Activated T-helper 17 cell treated with anti-CD3 and anti-CD28 coated beads, Interleukin-2, amount 50 U/mL, for 72 hours (primary cell): ENCODE measurements at regions not wholly inside any gene's neighbourhood (a gene's known extent, or its start where the extent isn't known, plus 50 kb on each side); places are given as distances from the start of the nearest gene placed in this dataset.

Experiments
- ATAC-seq: fragments of 150-1000 bp; cut with Tn5 transposase; replicated peaks from 2 replicates; pipeline ENCODE4 v1.10.0; 2021; ENCODE audit warnings: mild to moderate bottlenecking, moderate library complexity
- H3K27ac Mint-ChIP-seq: one replicate; pipeline ENCODE4 v1.8.0; 2022; ENCODE audit warnings: mixed read lengths
- H3K27me3 Mint-ChIP-seq: one replicate; pipeline ENCODE4 v1.8.0; 2022; ENCODE audit warnings: mixed read lengths
- H3K36me3 Mint-ChIP-seq: one replicate; pipeline ENCODE4 v1.8.0; 2022; ENCODE audit warnings: low read depth, mild to moderate bottlenecking, mixed read lengths
- H3K4me1 Mint-ChIP-seq: one replicate; pipeline ENCODE4 v1.8.0; 2022; ENCODE audit warnings: mixed read lengths
- H3K4me3 Mint-ChIP-seq: one replicate; pipeline ENCODE4 v1.8.0; 2022; ENCODE audit warnings: mild to moderate bottlenecking, mixed read lengths
- H3K9me3 Mint-ChIP-seq: one replicate; pipeline ENCODE4 v1.8.0; 2022; ENCODE audit warnings: mixed read lengths

- Mint-ChIP-seq H3K4me3 (no peak overlapping the region), H3K27me3 (peaks cover 7% of the 10 kb centered on the region), H3K4me1 (no peaks in the 10 kb centered on the region), H3K27ac (no peak overlapping the region), H3K36me3 (no peaks in the 10 kb centered on the region), H3K9me3 (peaks cover 3% of the 10 kb centered on the region)
- ATAC-seq = no peak
Measured at GRCh38 chr9:117882171-117882570, 178.0 kb downstream of the TLR4 start.

GRCh38 chr9:117886616-117887015, 182.4 kb downstream of the TLR4 start:
- Mint-ChIP-seq H3K4me3 (no peak overlapping the region), H3K4me1 (no peaks in the 10 kb centered on the region), H3K27ac (no peak overlapping the region), H3K9me3 (no peaks in the 10 kb centered on the region), H3K36me3 (no peaks in the 10 kb centered on the region), H3K27me3 (peaks cover 4% of the 10 kb centered on the region)
- no peak for ATAC-seq

DNA sequence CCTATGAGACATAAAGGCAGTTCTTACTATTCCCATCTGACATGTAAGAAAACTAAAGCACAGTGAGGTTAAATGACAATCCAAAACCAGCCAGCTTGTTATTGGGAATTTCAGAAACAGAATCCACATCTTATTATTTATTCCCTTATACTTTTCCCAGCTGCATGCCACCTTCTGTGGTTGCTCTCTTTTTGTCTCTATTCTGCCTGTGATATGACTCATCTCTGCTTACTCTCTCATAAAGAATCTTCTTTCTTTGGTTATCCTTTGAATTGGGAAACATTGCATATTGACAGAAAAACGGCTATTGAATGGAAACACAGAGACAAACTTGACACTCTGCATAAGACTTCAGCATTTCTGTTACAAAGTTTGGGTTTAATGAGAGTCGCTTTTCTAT, 183.2 kb downstream of the TLR4 start:
- Mint-ChIP-seq H3K27me3 (peaks cover 4% of the 10 kb centered on the region), H3K4me1 (no peaks in the 10 kb centered on the region), H3K27ac (no peak overlapping the region), H3K36me3 (no peaks in the 10 kb centered on the region), H3K4me3 (no peak overlapping the region), H3K9me3 (no peaks in the 10 kb centered on the region)
- ATAC-seq = no peak

GRCh38 chr9:117887941-117888340, 183.7 kb downstream of the TLR4 start:
- Mint-ChIP-seq H3K4me1 (no peaks in the 10 kb centered on the region), H3K27me3 (peaks cover 4% of the 10 kb centered on the region), H3K4me3 (no peak overlapping the region), H3K36me3 (no peaks in the 10 kb centered on the region), H3K9me3 (no peaks in the 10 kb centered on the region), H3K27ac (no peak overlapping the region)
- ATAC-seq = no peak

GRCh38 chr9:117903453-117903852, 199.2 kb downstream of the TLR4 start:
- Mint-ChIP-seq H3K36me3 (no peaks in the 10 kb centered on the region), H3K27me3 (peaks cover 18% of the 10 kb centered on the region), H3K4me1 (no peaks in the 10 kb centered on the region), H3K9me3 (peaks cover 9% of the 10 kb centered on the region), H3K4me3 (no peak overlapping the region), H3K27ac (no peak overlapping the region)
- no peak for ATAC-seq

DNA sequence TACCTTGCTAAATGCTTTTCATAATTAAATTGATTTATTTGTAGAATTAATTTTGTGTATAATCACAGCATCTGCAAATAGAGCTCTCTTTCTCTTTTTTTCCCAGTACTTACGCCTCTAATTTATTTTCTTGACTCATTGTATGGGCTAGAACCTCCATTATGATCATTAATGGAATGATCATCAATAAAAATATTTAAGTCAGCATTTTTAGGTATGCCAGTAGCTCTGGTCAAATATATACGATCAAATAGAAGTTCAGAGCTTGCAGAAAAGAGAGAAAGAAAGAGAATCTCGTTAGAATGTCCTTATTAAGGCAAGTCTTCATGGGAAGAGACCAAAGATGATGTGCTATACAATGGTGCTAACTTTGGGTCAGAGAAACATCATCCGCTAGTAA, 202.6 kb downstream of the TLR4 start:
- Mint-ChIP-seq H3K4me3 (no peak overlapping the region), H3K9me3 (peaks cover 29% of the 10 kb centered on the region), H3K27me3 (peaks cover 26% of the 10 kb centered on the region), H3K27ac (no peak overlapping the region), H3K4me1 (no peaks in the 10 kb centered on the region), H3K36me3 (no peaks in the 10 kb centered on the region)
- ATAC-seq = no peak

DNA sequence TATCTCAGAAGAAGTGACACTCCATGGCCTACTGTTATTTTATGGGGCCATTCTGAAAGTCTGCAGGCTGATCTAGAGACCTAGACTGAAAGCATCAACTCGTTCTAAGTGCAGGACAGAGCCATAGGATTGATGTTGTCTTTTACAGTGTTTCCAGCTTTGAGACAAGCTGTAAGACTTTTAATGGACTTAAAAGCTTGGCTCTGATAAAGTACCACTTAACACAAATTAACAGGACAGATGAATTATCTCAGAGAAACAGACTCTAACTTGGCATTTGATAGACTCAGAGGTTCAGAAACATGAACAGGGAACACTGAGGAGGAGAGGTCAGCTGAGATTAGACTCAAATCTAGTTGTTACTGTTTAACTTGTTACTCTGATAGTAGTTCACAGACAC, 203.2 kb downstream of the TLR4 start:
- peaks cover 26% of the 10 kb centered on the region for H3K27me3 Mint-ChIP-seq
- no peak overlapping the region for H3K27ac Mint-ChIP-seq

DNA sequence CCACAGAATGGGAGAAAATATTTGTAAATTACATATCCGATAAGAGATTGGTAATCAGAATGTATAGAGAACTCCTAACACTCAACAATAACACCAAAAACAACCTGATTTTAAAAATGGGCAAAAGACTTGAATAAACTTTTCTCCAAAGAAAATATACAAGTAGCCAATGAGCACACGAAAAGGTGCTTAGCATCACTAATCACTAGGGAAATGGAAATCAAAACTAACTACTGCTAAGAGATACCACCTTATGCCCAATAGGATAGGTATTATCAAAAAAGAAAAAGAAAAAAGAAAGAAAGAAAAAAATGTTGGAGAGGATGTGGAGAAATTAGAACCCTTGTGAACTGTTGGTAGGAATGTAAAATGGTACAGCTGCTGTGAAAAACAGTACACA, 212.1 kb downstream of the TLR4 start:
- Mint-ChIP-seq H3K4me1 (no peaks in the 10 kb centered on the region), H3K27ac (no peak overlapping the region), H3K9me3 (peaks cover 9% of the 10 kb centered on the region), H3K4me3 (no peak overlapping the region), H3K27me3 (no peaks in the 10 kb centered on the region), H3K36me3 (no peaks in the 10 kb centered on the region)
- ATAC-seq = no peak

More for the DNA sequence above, 203.2 kb downstream of the TLR4 start:
- peaks cover 29% of the 10 kb centered on the region for H3K9me3 Mint-ChIP-seq
- ATAC-seq = no peak
- no peaks in the 10 kb centered on the region for H3K4me1 Mint-ChIP-seq
- no peaks in the 10 kb centered on the region for H3K36me3 Mint-ChIP-seq
- no peak overlapping the region for H3K4me3 Mint-ChIP-seq

- Mint-ChIP-seq H3K9me3 (peaks cover 4% of the 10 kb centered on the region), H3K36me3 (no peaks in the 10 kb centered on the region), H3K4me1 (no peaks in the 10 kb centered on the region), H3K27ac (no peak overlapping the region), H3K27me3 (no peaks in the 10 kb centered on the region), H3K4me3 (no peak overlapping the region)
- no peak for ATAC-seq
Measured at GRCh38 chr9:117917873-117918272, 213.7 kb downstream of the TLR4 start.

- H3K9me3 Mint-ChIP-seq = no peaks in the 10 kb centered on the region
- no peak overlapping the region for H3K4me3 Mint-ChIP-seq
- no peak for ATAC-seq
- no peaks in the 10 kb centered on the region for H3K27me3 Mint-ChIP-seq
- H3K4me1 Mint-ChIP-seq = no peaks in the 10 kb centered on the region
- no peak overlapping the region for H3K27ac Mint-ChIP-seq
- H3K36me3 Mint-ChIP-seq = no peaks in the 10 kb centered on the region
Measured at GRCh38 chr9:117919538-117919937, 215.3 kb downstream of the TLR4 start.

GRCh38 chr9:117926031-117926658, 221.9 kb downstream of the TLR4 start:
- H3K4me1 Mint-ChIP-seq = peaks cover 4% of the 10 kb centered on the region
- H3K4me3 Mint-ChIP-seq = no peak overlapping the region
- H3K36me3 Mint-ChIP-seq = no peaks in the 10 kb centered on the region
- H3K27me3 Mint-ChIP-seq = peaks cover 7% of the 10 kb centered on the region
- peaks cover 5% of the 10 kb centered on the region for H3K9me3 Mint-ChIP-seq
- no peak overlapping the region for H3K27ac Mint-ChIP-seq
- no peak for ATAC-seq

DNA sequence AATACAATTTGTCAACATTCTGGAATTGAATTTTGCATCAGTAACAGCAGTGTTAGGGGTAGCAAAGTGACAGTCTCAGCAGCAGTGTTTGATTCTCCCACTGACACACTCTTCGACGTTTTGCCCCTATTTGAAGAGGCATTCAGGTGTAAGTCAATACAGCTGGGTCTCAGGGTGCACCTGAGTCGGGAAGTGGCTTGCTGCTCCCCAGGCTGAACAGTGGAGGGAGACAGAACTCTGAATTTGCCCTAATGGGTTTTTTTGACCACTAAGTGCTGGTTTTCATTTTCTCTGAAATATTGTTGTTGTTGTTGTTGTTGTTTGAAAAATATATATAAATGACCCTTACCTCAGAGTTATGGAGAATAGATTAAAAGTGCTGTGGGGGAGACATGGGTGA, 223.2 kb downstream of the TLR4 start:
- no peak overlapping the region for H3K4me3 Mint-ChIP-seq
- H3K4me1 Mint-ChIP-seq = peaks cover 4% of the 10 kb centered on the region
- no peaks in the 10 kb centered on the region for H3K36me3 Mint-ChIP-seq
- H3K27me3 Mint-ChIP-seq = peaks cover 7% of the 10 kb centered on the region
- H3K9me3 Mint-ChIP-seq = peaks cover 5% of the 10 kb centered on the region
- ATAC-seq = no peak
- no peak overlapping the region for H3K27ac Mint-ChIP-seq

DNA sequence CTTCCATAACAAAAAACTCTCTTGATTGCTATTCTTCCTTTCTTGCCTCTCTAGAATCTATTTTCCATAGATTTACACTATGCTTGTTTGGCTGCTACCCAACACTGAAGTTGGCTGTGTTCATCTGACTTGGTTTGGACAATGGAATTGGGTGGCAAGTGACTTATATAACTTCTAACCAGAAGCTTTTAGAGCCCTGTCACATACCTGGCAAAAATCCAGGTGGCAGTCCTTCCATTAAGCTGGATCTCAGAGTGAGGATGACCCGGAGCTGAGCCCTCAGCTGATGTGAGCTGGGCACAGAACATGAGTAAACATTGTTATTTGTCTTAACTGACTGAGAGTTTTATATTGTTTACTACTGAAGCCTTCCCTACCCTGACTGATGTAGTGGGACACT, 225.7 kb downstream of the TLR4 start:
- H3K4me1 Mint-ChIP-seq = peaks cover 4% of the 10 kb centered on the region
- no peaks in the 10 kb centered on the region for H3K36me3 Mint-ChIP-seq
- no peak overlapping the region for H3K27ac Mint-ChIP-seq
- H3K27me3 Mint-ChIP-seq = peaks cover 9% of the 10 kb centered on the region
- H3K4me3 Mint-ChIP-seq = no peak overlapping the region
- peaks cover 8% of the 10 kb centered on the region for H3K9me3 Mint-ChIP-seq
- no peak for ATAC-seq

DNA sequence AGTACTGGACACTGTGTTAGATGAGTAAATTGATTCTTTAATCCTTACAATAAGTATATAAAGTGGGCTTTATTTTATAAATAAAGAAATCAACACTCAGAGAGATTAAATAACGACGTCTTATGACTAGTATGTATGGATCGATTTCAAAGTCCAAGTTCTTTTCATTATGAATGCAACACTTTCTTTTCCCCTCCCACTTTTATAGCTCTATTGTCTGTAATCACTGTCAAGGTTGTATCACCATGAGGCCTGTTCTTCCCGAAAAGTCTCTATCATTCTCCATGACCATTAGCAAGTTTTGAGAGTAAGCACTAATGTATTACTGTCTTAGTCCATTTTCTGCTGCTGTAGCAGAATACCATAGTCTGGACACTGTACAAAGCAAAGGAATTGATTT, 228.4 kb downstream of the TLR4 start:
- Mint-ChIP-seq H3K36me3 (no peaks in the 10 kb centered on the region), H3K4me3 (no peak overlapping the region), H3K27me3 (peaks cover 4% of the 10 kb centered on the region), H3K27ac (no peak overlapping the region), H3K9me3 (peaks cover 8% of the 10 kb centered on the region), H3K4me1 (peaks cover 4% of the 10 kb centered on the region)
- no peak for ATAC-seq

- Mint-ChIP-seq H3K9me3 (peaks cover 3% of the 10 kb centered on the region), H3K4me1 (no peaks in the 10 kb centered on the region), H3K27me3 (peaks cover 4% of the 10 kb centered on the region), H3K36me3 (no peaks in the 10 kb centered on the region), H3K4me3 (no peak overlapping the region), H3K27ac (no peak overlapping the region)
- no peak for ATAC-seq
Measured at GRCh38 chr9:117936185-117937130, 232.3 kb downstream of the TLR4 start.
